ENCODE measurements at regions not wholly inside any gene's neighbourhood (a gene's known extent, or its start where the extent isn't known, plus 50 kb on each side); places are given as distances from the start of the nearest gene placed in this dataset.

- Histone ChIP-seq H4K5ac (ENCODE audit: insufficient read length, low read depth, low read length) (no peak overlapping the region), H3K9me3 (ENCODE audit: insufficient read depth in 2 of 2, low read depth in 1 of 2, low read length in 1 of 2) (no peaks in the 10 kb centered on the region), H3K9ac (replicated peaks in 1 of 4; ENCODE audit: extremely low read depth in 1 of 4, low read depth in 3 of 4, low read length in 3 of 4) (no peak overlapping the region), H3K79me2 (ENCODE audit: control insufficient read depth in 1 of 2, insufficient read depth in 2 of 2, low read length in 2 of 2) (no peaks in the 10 kb centered on the region), H2BK5ac (ENCODE audit: low read depth, low read length) (no peak overlapping the region), H2BK120ac (replicated peaks; ENCODE audit: low read depth, low read length) (no peak overlapping the region), H2BK15ac (ENCODE audit: low read length) (no peak overlapping the region), H4K8ac (ENCODE audit: extremely low read depth, insufficient read depth, low read length) (no peak overlapping the region), H3K23ac (ENCODE audit: insufficient read length) (no peak overlapping the region), H3K4me3 (ENCODE audit: extremely low read depth in 1 of 4, insufficient read depth in 2 of 4, low read depth in 3 of 4, low read length in 4 of 4) (no peak overlapping the region), H3K27me3 (replicated peaks in 1 of 4; ENCODE audit: control insufficient read depth in 3 of 4, extremely low read depth in 1 of 4, insufficient read depth in 3 of 4, low read length in 3 of 4) (no peaks in the 10 kb centered on the region), H3K79me1 (ENCODE audit: low read depth, low read length) (no peaks in the 10 kb centered on the region), H3K23me2 (ENCODE audit: low read depth, low read length) (no peaks in the 10 kb centered on the region), H3K14ac (ENCODE audit: insufficient read length) (no peak overlapping the region), H4K20me1 (replicated peaks in 1 of 2; ENCODE audit: control insufficient read depth in 1 of 2, insufficient read depth in 2 of 2, low read length in 2 of 2) (peaks cover 0 to 1% of the 10 kb centered on the region in 2 experiments), H3K56ac (replicated peaks; ENCODE audit: insufficient read length, low read depth, low read length) (no peak overlapping the region), H2BK20ac (ENCODE audit: low read length) (no peak overlapping the region), H2AFZ (ENCODE audit: low read length) (no peak overlapping the region), H3K36me3 (ENCODE audit: control insufficient read depth in 2 of 4, insufficient read depth in 4 of 4, low read length in 3 of 4) (no peaks in the 10 kb centered on the region), H3K4ac (replicated peaks; ENCODE audit: insufficient read length, low read depth, low read length) (no peak overlapping the region), H3K18ac (ENCODE audit: extremely low read depth, low read length) (no peak overlapping the region), H2AK5ac (ENCODE audit: low read depth, low read length) (no peak overlapping the region), H2BK12ac (ENCODE audit: low read depth, low read length) (no peak overlapping the region), H4K91ac (replicated peaks; ENCODE audit: insufficient read length, low read length) (no peak overlapping the region), H3K4me2 (ENCODE audit: insufficient read depth in 1 of 2, low read depth in 2 of 2, low read length in 2 of 2) (no peak overlapping the region), H3K27ac (ENCODE audit: low read depth, low read length) (no peak overlapping the region), H3K4me1 (replicated peaks in 1 of 4; ENCODE audit: control insufficient read depth in 3 of 4, insufficient read depth in 4 of 4, low read length in 3 of 4) (no peaks in the 10 kb centered on the region)
- no peak for DNase-seq (ENCODE audit: low read depth in 1 of 2, low spot score in 2 of 2)
- POLR2A ChIA-PET (ENCODE audit: partially characterized antibody) = no interaction called here
- FAIRE-seq = no peak
- 84% methylated on average over 2 of the region's 2 CpGs; no CpG with 5 or more reads in 1 of the 2 experiments for WGBS, 2 experiments (ENCODE audit: extremely low coverage in 1 of 2, insufficient coverage in 1 of 2, insufficient read length in 1 of 2, insufficient replicate concordance in 2 of 2, low coverage in 1 of 2, low lambda C conversion rate in 2 of 2, missing lambda C conversion rate in 1 of 2)
- CTCF ChIA-PET (ENCODE audit: partially characterized antibody) = no interaction called here
- TF ChIP-seq CTBP2 (IDR thresholded peaks at IDR 0.05; ENCODE audit: borderline replicate concordance, insufficient read depth, insufficient read length, low read length) = no peak
- TF ChIP-seq, protein P1, sequence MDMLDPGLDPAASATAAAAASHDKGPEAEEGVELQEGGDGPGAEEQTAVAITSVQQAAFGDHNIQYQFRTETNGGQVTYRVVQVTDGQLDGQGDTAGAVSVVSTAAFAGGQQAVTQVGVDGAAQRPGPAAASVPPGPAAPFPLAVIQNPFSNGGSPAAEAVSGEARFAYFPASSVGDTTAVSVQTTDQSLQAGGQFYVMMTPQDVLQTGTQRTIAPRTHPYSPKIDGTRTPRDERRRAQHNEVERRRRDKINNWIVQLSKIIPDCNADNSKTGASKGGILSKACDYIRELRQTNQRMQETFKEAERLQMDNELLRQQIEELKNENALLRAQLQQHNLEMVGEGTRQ (IDR thresholded peaks at IDR 0.05; ENCODE audit: low read length) = no peak
- TF ChIP-seq NANOG (IDR thresholded peaks at IDR 0.05; ENCODE audit: insufficient read depth, low read depth, low read length, poor library complexity, severe bottlenecking) = no peak
- TF ChIP-seq BCL11A (IDR thresholded peaks at IDR 0.05; ENCODE audit: low read depth in 2 of 2, low read length in 2 of 2) = no peak
- TF ChIP-seq EGR1 (IDR thresholded peaks at IDR 0.05; ENCODE audit: borderline replicate concordance, low read depth, low read length) = no peak
- TF ChIP-seq KDM1A (IDR thresholded peaks at IDR 0.05; ENCODE audit: borderline replicate concordance, low read length) = no peak
- TF ChIP-seq RXRA (IDR thresholded peaks at IDR 0.05; ENCODE audit: insufficient read depth, low read depth, low read length) = no peak
- TF ChIP-seq, protein P2, sequence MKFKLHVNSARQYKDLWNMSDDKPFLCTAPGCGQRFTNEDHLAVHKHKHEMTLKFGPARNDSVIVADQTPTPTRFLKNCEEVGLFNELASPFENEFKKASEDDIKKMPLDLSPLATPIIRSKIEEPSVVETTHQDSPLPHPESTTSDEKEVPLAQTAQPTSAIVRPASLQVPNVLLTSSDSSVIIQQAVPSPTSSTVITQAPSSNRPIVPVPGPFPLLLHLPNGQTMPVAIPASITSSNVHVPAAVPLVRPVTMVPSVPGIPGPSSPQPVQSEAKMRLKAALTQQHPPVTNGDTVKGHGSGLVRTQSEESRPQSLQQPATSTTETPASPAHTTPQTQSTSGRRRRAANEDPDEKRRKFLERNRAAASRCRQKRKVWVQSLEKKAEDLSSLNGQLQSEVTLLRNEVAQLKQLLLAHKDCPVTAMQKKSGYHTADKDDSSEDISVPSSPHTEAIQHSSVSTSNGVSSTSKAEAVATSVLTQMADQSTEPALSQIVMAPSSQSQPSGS (IDR thresholded peaks at IDR 0.05; ENCODE audit: low read length) = no peak
- TF ChIP-seq E2F6 (IDR thresholded peaks at IDR 0.05) = no peak
Observed at GRCh38 chr2:223165423-223166214, 113.6 kb downstream of the KCNE4 start.

Data from H1 (cell line).